HG03095 (cell line): ENCODE measurements at regions not wholly inside any gene's neighbourhood (a gene's known extent, or its start where the extent isn't known, plus 50 kb on each side); places are given as distances from the start of the nearest gene placed in this dataset.
"Not testable (repeated sequence)": the region's sequence is repeated elsewhere in the genome, so short reads cannot be mapped to it uniquely, and the experiment has no call there.

Source experiments
- ATAC-seq: cut with Tn5 transposase; IDR thresholded peaks from one replicate; pipeline ENCODE4 v1.9.1; 2021; ENCODE audit warnings: moderate library complexity; ENCODE audit not compliant: unreplicated experiment

- ATAC-seq: not testable (repeated sequence)
These were observed 61.2 kb upstream of the MINDY3 start for GRCh38 chr10:15921423-15921945.

DNA sequence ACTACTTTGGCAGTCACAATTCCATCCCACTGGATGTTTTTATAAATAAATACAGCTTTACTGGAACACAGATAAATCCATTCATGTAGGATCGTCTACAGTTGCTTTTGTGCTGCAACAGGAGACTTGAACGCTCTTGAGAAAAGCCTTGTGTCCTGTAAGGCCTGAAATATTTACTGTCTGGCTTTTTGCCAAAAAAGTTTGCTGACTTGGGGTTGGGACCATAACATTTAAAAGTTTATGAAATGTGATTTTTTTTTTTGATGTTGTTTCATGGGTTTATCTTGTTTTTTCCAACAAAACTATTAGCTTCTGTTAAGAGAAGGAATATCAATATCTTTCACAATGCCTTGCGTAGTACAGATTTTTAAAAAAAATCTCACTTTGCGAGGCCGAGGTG lies 71.1 kb upstream of the MINDY3 start:
- ATAC-seq: no peak

- ATAC-seq: not testable (repeated sequence)
These were observed 79.2 kb upstream of the MINDY3 start for GRCh38 chr10:15939543-15939942.

GRCh38 chr10:15943426-15943825 lies 83.1 kb upstream of the MINDY3 start:
- no peak for ATAC-seq

DNA sequence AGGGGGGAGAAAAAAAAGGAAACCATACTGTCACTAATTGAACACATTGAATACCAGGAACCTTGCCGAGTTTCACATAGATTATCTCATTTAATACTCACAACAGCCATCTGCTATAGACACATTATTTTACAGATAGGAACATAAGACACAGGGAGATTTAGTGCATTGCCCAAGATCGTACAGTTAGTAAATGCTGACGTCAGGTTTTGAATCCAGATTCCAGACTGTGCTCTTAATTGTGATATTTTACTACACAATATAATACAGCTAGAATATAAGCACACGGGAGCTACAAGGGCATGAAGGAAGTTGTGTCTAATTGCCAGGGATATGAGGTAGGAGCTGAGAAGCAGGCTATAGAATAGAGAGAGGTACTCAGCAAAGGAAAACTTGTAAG lies 93.9 kb upstream of the MINDY3 start:
- no peak for ATAC-seq

DNA sequence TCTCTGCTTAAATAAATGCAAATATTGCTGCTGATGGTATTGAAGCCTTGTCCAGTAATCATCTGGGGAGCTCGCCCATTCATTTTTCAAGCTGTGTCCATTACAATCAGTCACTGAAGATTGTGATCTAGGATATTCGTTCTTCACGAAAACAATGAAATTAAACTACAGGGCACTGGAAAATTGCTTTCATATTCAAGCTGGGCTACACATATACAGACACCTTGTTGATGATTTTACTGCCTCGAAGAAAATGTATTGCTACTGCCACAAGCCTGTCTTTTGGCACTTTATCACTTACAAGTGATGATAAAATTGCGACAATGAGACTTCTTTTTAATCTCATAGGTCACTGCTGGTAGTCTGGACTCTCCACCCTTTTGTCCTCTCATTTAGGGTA lies 100.0 kb upstream of the MINDY3 start:
- no peak for ATAC-seq

- ATAC-seq: not testable (repeated sequence)
These were observed 112.4 kb upstream of the MINDY3 start for GRCh38 chr10:15972736-15973135.

- ATAC-seq: no peak
These were observed 125.4 kb upstream of the MINDY3 start for GRCh38 chr10:15985690-15986089.

DNA sequence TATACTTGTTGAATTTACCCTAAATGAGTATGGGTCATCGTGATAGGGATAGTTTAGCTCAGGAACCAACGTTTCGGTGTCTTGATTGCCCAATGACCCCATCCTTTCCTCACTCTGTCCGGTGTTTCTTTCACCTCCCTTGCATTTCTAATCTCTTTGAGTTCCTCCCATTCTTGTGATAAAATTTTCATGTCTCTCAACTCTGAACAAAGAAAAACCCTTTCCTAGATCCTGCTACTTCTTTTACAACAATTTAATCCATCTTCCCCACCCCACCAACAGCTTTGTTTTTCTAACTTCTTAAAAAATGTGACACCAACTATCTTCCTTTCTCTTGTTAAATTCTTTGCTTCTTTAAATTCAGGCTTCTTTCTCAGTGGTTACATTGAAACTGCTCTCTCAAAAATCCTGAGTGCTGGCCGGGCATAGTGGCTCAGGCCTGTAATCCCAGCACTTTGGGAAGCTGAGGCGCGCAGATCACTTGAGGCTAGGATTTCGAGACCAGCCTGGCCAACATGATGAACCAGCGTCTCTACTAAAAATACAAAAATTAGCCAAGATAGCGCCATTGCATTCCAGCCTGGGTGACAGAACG lies 130.3 kb upstream of the MINDY3 start:
- ATAC-seq: no peak

GRCh38 chr10:15997313-15997712 lies 137.0 kb upstream of the MINDY3 start:
- ATAC-seq: no peak

GRCh38 chr10:16001581-16001980 lies 141.3 kb upstream of the MINDY3 start:
- no peak for ATAC-seq

- no peak for ATAC-seq
These were observed 149.5 kb upstream of the MINDY3 start for GRCh38 chr10:16009785-16010184.

GRCh38 chr10:16011548-16011947 lies 151.2 kb upstream of the MINDY3 start:
- ATAC-seq: no peak

DNA sequence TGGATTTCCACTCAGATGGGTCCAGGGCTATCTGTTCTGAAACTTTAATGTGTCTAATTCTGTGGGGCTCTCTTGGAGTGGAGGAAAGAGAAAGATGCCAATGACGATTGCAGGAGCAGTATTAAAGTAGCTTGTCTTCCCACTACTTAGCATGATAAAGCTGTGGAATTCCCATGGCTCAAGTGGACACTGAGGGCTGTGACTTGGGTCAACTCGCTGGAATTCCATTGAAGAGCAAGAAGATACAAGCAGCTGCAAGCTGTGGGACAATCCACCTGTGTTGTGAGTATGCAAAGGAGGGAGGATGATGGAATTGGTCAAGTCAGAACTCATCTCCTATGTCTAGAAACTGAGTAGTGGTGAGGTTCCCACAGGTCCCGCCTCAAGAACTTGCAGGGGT lies 154.2 kb upstream of the MINDY3 start:
- no peak for ATAC-seq

- no peak for ATAC-seq
These were observed 156.4 kb upstream of the MINDY3 start for GRCh38 chr10:16016688-16017087.

DNA sequence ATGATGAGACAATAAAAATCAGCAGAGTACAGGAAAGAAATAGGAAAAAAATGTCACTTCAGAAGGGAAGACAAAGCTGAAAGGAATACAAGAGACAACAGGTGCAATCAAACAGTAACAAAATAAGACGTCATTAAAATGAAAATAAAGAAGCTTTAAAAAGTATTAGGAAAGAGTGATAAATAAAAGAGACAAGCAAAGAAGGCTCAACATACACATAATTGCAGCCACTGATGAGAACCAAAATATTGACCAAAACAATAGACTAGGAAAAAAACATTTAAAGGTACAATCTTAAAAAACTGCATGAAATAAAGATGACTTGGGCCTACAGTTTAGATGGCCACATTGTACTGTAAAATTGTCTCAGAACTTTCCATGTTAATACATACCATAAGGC lies 160.5 kb upstream of the MINDY3 start:
- no peak for ATAC-seq

- not testable (repeated sequence) for ATAC-seq
These were observed 166.5 kb upstream of the MINDY3 start for GRCh38 chr10:16026832-16027231.

DNA sequence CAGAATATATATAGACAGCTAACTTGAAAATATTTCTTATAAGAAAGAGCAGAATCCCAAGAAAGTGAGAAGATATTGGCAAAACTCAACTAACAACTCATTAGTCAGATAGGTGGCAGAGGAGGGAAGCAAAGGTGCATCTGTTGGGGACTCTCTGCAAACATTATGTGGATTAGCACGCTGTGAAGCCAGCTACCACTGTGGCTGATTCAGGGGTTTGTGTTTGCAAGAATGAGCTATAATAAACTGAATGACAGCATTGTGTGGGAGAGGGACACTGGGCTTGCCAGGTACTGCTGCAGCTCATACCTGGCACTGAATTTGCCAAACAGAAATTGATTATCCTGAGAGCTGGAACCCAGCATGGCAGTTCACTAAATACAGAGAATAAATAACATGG lies 170.3 kb upstream of the MINDY3 start:
- ATAC-seq: no peak

DNA sequence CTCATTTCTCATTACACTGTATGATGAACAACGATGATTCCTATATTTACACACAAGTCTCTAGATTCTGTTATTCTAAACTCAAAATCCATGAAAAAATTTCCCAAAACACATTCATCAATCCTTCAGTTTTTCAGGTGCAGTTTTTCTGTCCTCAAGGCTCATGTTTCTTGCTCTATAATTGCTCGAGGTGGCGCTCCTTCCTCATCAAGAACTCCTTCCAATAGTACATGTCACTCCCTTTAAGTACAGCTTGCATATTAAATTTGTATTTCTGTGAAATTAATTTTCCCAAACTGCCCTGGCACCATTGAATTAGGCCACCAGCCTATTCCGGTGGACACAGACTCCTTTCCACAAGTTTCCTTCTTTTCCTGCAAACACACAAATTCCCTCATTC lies 188.7 kb upstream of the MINDY3 start:
- no peak for ATAC-seq

- no peak for ATAC-seq
These were observed 189.5 kb upstream of the MINDY3 start for GRCh38 chr10:16049782-16050181.

DNA sequence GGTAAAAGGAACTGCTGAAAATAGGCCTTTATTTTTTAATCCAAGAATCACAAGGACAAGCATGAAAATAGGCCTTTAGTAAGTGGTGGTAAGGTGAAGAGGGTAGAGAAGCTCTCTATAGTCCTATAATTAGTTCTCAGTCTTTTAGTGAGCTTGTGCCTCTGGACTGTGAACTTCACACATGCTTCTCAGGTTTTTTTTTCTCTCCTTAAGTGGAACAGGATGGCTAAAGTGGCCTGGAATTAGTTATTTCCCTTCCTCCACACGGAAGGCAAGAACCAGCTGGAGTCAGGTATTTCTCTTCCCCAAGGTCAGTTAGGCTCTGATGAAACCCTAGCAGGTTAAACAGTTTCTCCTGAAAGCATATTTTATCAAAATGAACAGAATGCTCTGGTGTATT lies 203.0 kb upstream of the MINDY3 start:
- ATAC-seq: no peak

- ATAC-seq: not testable (repeated sequence)
These were observed 223.2 kb upstream of the MINDY3 start for GRCh38 chr10:16083551-16083950.

- ATAC-seq: no peak
These were observed 244.8 kb upstream of the MINDY3 start for GRCh38 chr10:16105082-16105481.
